GM19452 (cell line): ENCODE measurements at regions not wholly inside any gene's neighbourhood (a gene's known extent, or its start where the extent isn't known, plus 50 kb on each side); places are given as distances from the start of the nearest gene placed in this dataset.

Experiments
- ATAC-seq: cut with Tn5 transposase; IDR thresholded peaks from one replicate; pipeline ENCODE4 v1.9.1; 2021; ENCODE audit not compliant: unreplicated experiment

GRCh38 chr18:54716586-54716985 is 111.7 kb upstream of the RAB27B start:
- ATAC-seq: no peak

- ATAC-seq: peak; percentile 89
These were observed 110.4 kb upstream of the RAB27B start for GRCh38 chr18:54717673-54718407.

GRCh38 chr18:54718408-54718773 is 109.9 kb upstream of the RAB27B start:
- peak; percentile 23 for ATAC-seq

- no peak for ATAC-seq
These were observed 107.7 kb upstream of the RAB27B start for GRCh38 chr18:54720620-54721019.

GRCh38 chr18:54726143-54726542 is 102.1 kb upstream of the RAB27B start:
- no peak for ATAC-seq

- no peak for ATAC-seq
These were observed 94.2 kb upstream of the RAB27B start for GRCh38 chr18:54734059-54734458.

GRCh38 chr18:54736981-54737380 is 91.3 kb upstream of the RAB27B start:
- no peak for ATAC-seq

- ATAC-seq: no peak
These were observed 90.3 kb upstream of the RAB27B start for GRCh38 chr18:54737986-54738385.

GRCh38 chr18:54739476-54739875 is 88.8 kb upstream of the RAB27B start:
- ATAC-seq: no peak

- no peak for ATAC-seq
These were observed 88.0 kb upstream of the RAB27B start for GRCh38 chr18:54740136-54740846.

GRCh38 chr18:54742120-54742519 is 86.2 kb upstream of the RAB27B start:
- no peak for ATAC-seq

GRCh38 chr18:54742659-54743604 is 85.3 kb upstream of the RAB27B start:
- ATAC-seq: no peak

GRCh38 chr18:54743605-54743995 is 84.7 kb upstream of the RAB27B start:
- ATAC-seq: no peak

- no peak for ATAC-seq
These were observed 79.0 kb upstream of the RAB27B start for GRCh38 chr18:54749291-54749690.

- ATAC-seq: no peak
These were observed 77.9 kb upstream of the RAB27B start for GRCh38 chr18:54750350-54750749.

- ATAC-seq: no peak
These were observed 76.1 kb upstream of the RAB27B start for GRCh38 chr18:54752185-54752584.

- ATAC-seq: no peak
These were observed 72.8 kb upstream of the RAB27B start for GRCh38 chr18:54755456-54755855.

- ATAC-seq: no peak
These were observed 65.9 kb upstream of the RAB27B start for GRCh38 chr18:54762386-54762785.

GRCh38 chr18:54764786-54765185 is 63.5 kb upstream of the RAB27B start:
- ATAC-seq: no peak

- ATAC-seq: no peak
These were observed 62.5 kb upstream of the RAB27B start for GRCh38 chr18:54765636-54766375.

GRCh38 chr18:54766634-54767033 is 61.6 kb upstream of the RAB27B start:
- ATAC-seq: no peak
